ENCODE measurements at regions not wholly inside any gene's neighbourhood (a gene's known extent, or its start where the extent isn't known, plus 50 kb on each side); places are given as distances from the start of the nearest gene placed in this dataset.
"Not testable (repeated sequence)": the region's sequence is repeated elsewhere in the genome, so short reads cannot be mapped to it uniquely, and the experiment has no call there.

DNA sequence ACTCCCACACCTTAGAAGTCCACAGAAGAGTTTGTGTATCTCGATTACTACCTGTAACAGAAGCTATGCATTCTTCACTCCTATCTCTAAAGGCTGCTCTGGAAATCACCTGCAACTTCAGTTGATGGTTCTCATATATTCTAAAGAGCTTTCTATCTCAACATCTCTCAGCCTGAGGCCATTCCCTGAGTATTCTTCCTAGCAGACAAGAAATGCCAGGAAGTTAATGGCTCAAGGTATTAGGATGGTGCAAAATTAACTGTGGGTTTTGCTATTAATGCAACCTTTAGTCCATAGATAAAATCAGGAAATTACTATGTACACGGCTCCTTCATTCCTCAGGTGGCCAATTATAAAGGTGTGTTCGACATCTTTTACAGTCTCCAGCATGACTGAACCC is 290.1 kb downstream of the ZNF716 start:
- WGBS (ENCODE audit: insufficient coverage, low lambda C conversion rate), result no CpG with 5 or more reads among the region's 3 CpGs
- not testable (repeated sequence) for H3K9me3 ChIP-seq (ENCODE audit: control insufficient read depth, low read depth, low read length); DNase-seq

DNA sequence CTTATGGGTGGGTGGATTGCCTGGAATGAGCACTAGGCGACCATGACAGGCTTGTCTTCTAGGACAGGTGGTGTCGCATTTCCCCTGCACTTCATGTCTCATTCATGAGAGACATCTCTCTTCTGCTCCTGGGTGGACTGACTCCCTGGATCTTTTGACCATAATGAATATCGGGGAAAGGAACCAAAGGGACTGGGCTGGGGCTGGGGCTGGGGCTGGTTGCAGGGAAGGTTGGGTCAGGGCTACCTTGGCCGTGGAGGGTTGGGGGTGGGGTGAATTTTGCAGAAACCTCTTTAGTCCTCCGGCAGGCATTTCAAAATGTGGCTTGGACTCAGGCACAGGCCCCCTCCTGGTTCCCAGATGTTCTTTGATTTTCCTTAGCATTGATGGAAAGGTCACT is 319.2 kb downstream of the ZNF716 start:
- Histone ChIP-seq H3K27ac (ENCODE audit: low read length) (no peak overlapping the region), H3K27me3 (ENCODE audit: control insufficient read depth, insufficient read depth, low read length) (no peaks in the 10 kb centered on the region), H3K9me3 (ENCODE audit: control insufficient read depth, low read depth, low read length) (peaks cover 17% of the 10 kb centered on the region), H3K4me3 (ENCODE audit: low read length) (no peak overlapping the region), H3K4me1 (ENCODE audit: control insufficient read depth, insufficient read depth, low read length) (no peaks in the 10 kb centered on the region), H3K36me3 (ENCODE audit: control insufficient read depth, insufficient read depth, low read length) (no peaks in the 10 kb centered on the region)
- no peak for DNase-seq
- WGBS (ENCODE audit: insufficient coverage, low lambda C conversion rate), result no CpG with 5 or more reads among the region's 5 CpGs

More for the DNA sequence above, 290.1 kb downstream of the ZNF716 start:
- H3K4me1 ChIP-seq (ENCODE audit: control insufficient read depth, insufficient read depth, low read length); H3K36me3 ChIP-seq (ENCODE audit: control insufficient read depth, insufficient read depth, low read length); H3K27me3 ChIP-seq (ENCODE audit: control insufficient read depth, insufficient read depth, low read length); H3K27ac ChIP-seq (ENCODE audit: low read length); H3K4me3 ChIP-seq (ENCODE audit: low read length): not testable (repeated sequence)

DNA sequence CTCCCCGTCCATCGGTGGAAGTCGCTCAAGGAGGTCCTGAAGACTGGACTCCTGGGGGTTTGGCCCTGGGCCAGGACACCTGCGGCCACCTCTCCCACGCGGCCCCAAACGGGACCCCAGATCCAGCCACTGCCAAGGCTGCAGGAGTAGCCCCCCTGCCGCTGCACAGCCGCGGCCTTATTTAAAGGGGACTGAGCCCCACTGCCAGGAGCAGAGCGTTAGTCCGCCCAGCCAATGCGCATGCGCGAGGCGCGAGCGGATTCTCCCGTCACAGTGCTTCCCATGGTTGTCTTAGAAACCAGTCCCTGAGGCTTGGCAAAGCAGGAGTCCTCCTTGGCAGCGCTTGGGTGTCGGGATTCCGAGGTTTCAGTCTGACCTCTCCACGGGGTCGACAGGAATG is 320.0 kb downstream of the ZNF716 start:
- no peak overlapping the region for H3K27ac ChIP-seq (ENCODE audit: low read length)
- peaks cover 16% of the 10 kb centered on the region for H3K9me3 ChIP-seq (ENCODE audit: control insufficient read depth, low read depth, low read length)
- H3K36me3 ChIP-seq (ENCODE audit: control insufficient read depth, insufficient read depth, low read length), result no peaks in the 10 kb centered on the region
- no CpG with 5 or more reads among the region's 24 CpGs for whole genome bisulfite sequencing (ENCODE audit: insufficient coverage, low lambda C conversion rate)
- H3K4me1 ChIP-seq (ENCODE audit: control insufficient read depth, insufficient read depth, low read length), result no peaks in the 10 kb centered on the region
- H3K4me3 ChIP-seq (ENCODE audit: low read length), result no peak overlapping the region
- no peak for DNase-seq
- H3K27me3 ChIP-seq (ENCODE audit: control insufficient read depth, insufficient read depth, low read length), result no peaks in the 10 kb centered on the region

DNA sequence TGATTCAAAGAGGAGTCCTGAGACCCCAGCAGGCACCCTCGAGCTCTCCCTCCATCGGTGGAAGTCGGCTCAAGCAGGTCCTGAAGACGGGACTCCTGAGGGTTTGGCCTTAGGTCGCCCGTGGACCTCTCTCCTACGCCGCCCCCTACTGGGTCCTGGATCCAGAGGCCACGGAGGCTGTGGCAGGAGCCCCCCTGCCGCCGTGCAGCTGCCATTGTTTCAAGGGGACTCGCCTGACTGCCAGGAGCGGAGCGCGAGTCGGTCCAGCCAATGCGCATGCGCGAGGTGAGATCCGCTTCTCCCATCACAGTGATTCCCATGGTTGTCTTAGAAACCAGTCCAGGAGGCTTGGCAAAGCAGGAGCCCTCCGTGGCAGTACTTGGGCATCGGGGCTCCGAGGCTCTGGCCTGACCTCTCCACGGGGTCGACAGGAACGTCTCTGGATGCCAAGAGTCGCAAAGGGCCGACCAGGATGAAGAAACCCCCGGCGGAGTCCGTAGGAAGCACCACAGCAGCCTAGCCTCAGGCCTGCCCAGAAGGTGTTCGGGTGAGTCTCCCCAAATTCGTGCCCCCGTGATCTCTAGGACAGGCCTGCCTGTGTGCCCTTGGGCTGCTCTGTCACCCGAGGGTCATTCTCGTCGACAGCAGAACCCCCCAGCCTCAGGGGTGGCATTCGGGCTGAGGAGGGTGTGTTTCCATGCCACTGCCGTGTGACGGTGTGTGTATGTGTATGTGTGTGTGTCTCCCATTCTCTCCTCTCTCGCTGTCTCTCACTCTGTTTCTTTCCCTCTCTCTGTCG is 322.3 kb downstream of the ZNF716 start:
- Histone ChIP-seq H3K27me3 (ENCODE audit: control insufficient read depth, insufficient read depth, low read length) (no peaks in the 10 kb centered on the region), H3K4me1 (ENCODE audit: control insufficient read depth, insufficient read depth, low read length) (no peaks in the 10 kb centered on the region), H3K27ac (ENCODE audit: low read length) (no peak overlapping the region), H3K9me3 (ENCODE audit: control insufficient read depth, low read depth, low read length) (peaks cover 22% of the 10 kb centered on the region), H3K4me3 (ENCODE audit: low read length) (no peak overlapping the region), H3K36me3 (ENCODE audit: control insufficient read depth, insufficient read depth, low read length) (no peaks in the 10 kb centered on the region)
- no peak for DNase-seq
- WGBS (ENCODE audit: insufficient coverage, low lambda C conversion rate), result no CpG with 5 or more reads among the region's 42 CpGs

DNA sequence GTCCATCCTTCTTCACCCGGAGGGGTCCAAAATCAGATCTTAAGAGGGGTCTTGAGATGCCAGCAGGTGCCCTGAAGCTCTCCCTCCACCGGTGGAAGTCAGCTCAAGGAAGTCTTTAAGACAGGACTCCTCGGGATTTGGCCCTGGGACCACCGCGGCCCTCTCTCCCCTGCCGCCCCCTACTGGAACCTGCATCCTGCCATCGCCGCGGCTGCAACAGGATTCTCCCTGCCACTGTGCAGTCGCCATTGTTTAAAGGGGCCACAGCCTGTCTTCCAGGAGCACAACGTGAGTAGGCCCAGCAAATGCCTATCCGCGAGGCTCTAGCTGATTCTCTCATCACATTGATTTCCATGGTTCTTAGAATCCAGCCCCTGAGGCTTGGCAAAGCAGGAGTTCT is 324.3 kb downstream of the ZNF716 start:
- Histone ChIP-seq H3K4me1 (ENCODE audit: control insufficient read depth, insufficient read depth, low read length) (no peaks in the 10 kb centered on the region), H3K27me3 (ENCODE audit: control insufficient read depth, insufficient read depth, low read length) (no peaks in the 10 kb centered on the region), H3K9me3 (ENCODE audit: control insufficient read depth, low read depth, low read length) (peaks cover 22% of the 10 kb centered on the region), H3K4me3 (ENCODE audit: low read length) (no peak overlapping the region), H3K36me3 (ENCODE audit: control insufficient read depth, insufficient read depth, low read length) (no peaks in the 10 kb centered on the region), H3K27ac (ENCODE audit: low read length) (no peak overlapping the region)
- no peak for DNase-seq
- WGBS (ENCODE audit: insufficient coverage, low lambda C conversion rate), result no CpG with 5 or more reads among the region's 13 CpGs

DNA sequence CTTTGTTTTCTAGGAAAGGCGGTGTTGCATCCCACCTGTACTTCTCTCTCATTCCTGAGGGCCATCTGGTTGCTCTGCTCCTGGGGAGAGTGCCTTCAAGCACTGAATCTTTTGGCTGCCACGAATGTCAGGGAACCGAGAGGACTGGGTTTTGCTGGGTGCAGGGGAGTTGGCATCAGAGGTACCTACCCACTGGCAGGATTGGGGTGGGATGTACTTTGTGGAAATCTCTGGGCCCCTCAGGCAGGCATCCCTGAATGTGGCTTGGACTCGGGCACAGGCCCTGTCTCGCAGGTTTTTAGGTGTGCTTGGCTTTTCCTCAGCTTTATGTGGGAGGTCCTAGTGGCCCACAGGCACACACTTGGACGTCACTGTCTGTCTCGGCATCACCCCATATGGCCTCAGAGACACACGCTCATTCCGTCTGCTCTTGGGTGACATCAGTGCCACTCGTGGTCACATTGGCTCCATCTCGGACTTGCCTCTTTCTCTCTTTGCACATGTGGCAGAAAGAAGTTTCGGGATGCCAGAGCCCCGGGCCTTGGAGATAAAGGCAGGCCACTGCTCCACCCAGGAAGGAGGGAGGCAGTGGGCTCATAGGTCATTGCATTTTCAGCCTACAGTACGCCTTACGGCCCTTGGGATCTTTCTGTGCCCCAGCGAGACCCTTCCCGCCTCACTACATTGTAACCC is 325.6 kb downstream of the ZNF716 start:
- Histone ChIP-seq H3K4me1 (ENCODE audit: control insufficient read depth, insufficient read depth, low read length) (no peaks in the 10 kb centered on the region), H3K9me3 (ENCODE audit: control insufficient read depth, low read depth, low read length) (peaks cover 13% of the 10 kb centered on the region), H3K27ac (ENCODE audit: low read length) (no peak overlapping the region), H3K4me3 (ENCODE audit: low read length) (no peak overlapping the region), H3K36me3 (ENCODE audit: control insufficient read depth, insufficient read depth, low read length) (no peaks in the 10 kb centered on the region), H3K27me3 (ENCODE audit: control insufficient read depth, insufficient read depth, low read length) (no peaks in the 10 kb centered on the region)
- DNase-seq, result no peak
- no CpG with 5 or more reads among the region's 17 CpGs for whole genome bisulfite sequencing (ENCODE audit: insufficient coverage, low lambda C conversion rate)

DNA sequence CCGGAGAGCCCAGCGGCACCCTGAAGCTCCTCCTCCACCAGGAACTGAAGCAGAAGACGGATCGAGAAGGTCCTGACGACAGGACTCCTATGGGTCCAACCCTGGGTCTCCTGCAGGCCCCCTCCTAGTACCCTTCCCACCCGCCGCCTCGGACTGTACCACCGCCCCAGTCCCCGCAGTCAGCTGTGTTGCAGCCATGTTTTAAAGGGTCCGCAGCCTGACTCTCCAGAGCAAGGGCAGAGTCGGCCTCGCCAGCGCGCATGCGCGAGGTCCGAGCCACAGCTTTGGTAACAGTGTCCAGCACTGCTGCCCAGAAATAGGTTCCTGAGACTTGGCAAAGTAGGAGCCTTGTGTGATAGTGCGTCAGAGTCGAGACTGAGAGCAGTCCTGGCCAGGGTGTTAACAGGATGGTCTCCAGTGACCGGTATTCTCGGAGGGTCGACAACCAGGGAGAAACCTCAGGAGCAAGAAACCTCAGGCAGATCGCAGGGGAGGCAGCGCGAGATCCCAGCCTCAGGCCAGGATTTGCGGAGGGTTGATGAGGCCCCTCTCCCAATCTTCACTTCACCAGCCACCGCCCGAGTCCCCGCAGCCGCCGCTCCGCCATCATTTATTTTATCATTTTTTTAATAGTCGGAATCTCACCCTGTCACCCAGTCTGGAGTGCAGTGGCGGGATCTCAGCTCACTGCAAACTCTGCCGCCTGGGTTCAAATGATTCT is 326.3 kb downstream of the ZNF716 start:
- no CpG with 5 or more reads among the region's 36 CpGs for WGBS (ENCODE audit: insufficient coverage, low lambda C conversion rate)
- H3K4me3 ChIP-seq (ENCODE audit: low read length); H3K4me1 ChIP-seq (ENCODE audit: control insufficient read depth, insufficient read depth, low read length); H3K27ac ChIP-seq (ENCODE audit: low read length); DNase-seq; H3K36me3 ChIP-seq (ENCODE audit: control insufficient read depth, insufficient read depth, low read length); H3K27me3 ChIP-seq (ENCODE audit: control insufficient read depth, insufficient read depth, low read length): not testable (repeated sequence)
- peaks cover 13% of the 10 kb centered on the region for H3K9me3 ChIP-seq (ENCODE audit: control insufficient read depth, low read depth, low read length)

DNA sequence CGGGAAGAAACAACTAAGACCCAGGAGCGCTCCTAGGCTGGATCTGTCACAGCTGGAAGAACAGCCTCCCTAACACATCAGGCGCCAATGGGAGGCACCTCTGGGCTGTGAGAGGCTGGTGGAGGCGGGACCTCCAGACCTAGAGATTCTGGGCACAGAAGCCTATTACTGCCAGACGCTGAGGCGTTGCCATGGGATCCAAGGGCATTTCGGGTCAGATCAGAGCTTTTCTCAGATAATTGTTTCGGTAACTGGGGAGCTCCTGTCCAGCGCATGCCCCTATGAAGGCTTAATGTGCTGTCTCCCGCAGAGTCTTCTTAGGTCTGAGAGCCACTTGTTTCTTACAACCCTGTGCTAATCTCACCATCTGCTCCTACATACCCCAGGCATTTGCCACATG is 339.2 kb downstream of the ZNF716 start:
- Histone ChIP-seq H3K36me3 (ENCODE audit: control insufficient read depth, insufficient read depth, low read length) (no peaks in the 10 kb centered on the region), H3K9me3 (ENCODE audit: control insufficient read depth, low read depth, low read length) (no peaks in the 10 kb centered on the region), H3K4me3 (ENCODE audit: low read length) (no peak overlapping the region), H3K27me3 (ENCODE audit: control insufficient read depth, insufficient read depth, low read length) (no peaks in the 10 kb centered on the region), H3K27ac (ENCODE audit: low read length) (no peak overlapping the region), H3K4me1 (ENCODE audit: control insufficient read depth, insufficient read depth, low read length) (no peaks in the 10 kb centered on the region)
- no peak for DNase-seq
- no CpG with 5 or more reads among the region's 10 CpGs for WGBS (ENCODE audit: insufficient coverage, low lambda C conversion rate)

DNA sequence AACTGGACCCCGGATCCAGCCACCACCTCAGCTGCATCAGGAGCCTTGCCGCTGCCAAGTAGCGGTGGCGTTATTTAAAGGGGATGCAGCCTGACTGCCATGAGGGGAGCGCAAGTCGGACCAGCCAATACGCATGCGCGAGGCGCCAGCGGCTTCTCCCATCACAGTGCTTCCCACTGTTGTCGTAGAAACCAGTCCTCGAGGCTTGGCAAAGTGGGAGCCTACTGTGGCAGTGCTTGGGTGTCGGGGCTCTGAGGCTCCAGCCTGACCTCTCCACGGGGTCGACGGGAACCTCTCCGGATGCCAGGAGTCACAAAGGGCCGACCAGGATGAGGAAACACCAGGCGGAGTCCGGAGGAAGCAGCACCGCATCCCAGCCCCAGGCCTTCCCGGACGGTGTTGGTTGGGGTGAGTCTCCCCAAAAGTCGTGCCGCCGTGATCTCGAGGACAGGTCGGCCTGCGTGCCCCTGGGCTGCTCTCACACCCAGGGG is 369.6 kb downstream of the ZNF716 start:
- Histone ChIP-seq H3K27ac (ENCODE audit: low read length) (no peak overlapping the region), H3K27me3 (ENCODE audit: control insufficient read depth, insufficient read depth, low read length) (no peaks in the 10 kb centered on the region), H3K4me3 (ENCODE audit: low read length) (no peak overlapping the region), H3K4me1 (ENCODE audit: control insufficient read depth, insufficient read depth, low read length) (no peaks in the 10 kb centered on the region), H3K9me3 (ENCODE audit: control insufficient read depth, low read depth, low read length) (peaks cover 23% of the 10 kb centered on the region), H3K36me3 (ENCODE audit: control insufficient read depth, insufficient read depth, low read length) (no peaks in the 10 kb centered on the region)
- 100% methylated on average over 2 of the region's 30 CpGs for WGBS (ENCODE audit: insufficient coverage, low lambda C conversion rate)
- no peak for DNase-seq

DNA sequence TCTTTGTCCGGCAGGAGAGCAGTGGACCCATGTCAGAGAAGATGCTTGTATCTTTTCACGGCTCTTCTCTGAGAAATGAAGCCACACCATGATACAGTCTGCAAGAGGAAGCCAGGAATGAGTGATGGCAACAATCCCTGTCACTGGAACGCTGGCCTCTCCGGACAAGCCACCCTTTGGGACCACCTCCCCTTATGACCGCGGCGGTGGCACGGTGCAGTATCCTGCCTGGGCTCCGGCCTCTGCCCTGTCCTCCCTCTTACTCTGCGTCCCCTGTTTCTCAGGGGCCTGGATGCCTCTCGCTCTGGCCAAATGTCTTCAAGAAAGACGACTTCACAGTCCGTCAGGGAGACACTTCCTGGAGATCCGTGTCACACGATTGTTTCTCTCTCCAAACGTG is 370.5 kb downstream of the ZNF716 start:
- H3K27ac ChIP-seq (ENCODE audit: low read length), result no peak overlapping the region
- H3K4me1 ChIP-seq (ENCODE audit: control insufficient read depth, insufficient read depth, low read length), result no peaks in the 10 kb centered on the region
- no peak overlapping the region for H3K4me3 ChIP-seq (ENCODE audit: low read length)
- no peaks in the 10 kb centered on the region for H3K27me3 ChIP-seq (ENCODE audit: control insufficient read depth, insufficient read depth, low read length)
- no peak for DNase-seq
- H3K36me3 ChIP-seq (ENCODE audit: control insufficient read depth, insufficient read depth, low read length), result no peaks in the 10 kb centered on the region
- peaks cover 23% of the 10 kb centered on the region for H3K9me3 ChIP-seq (ENCODE audit: control insufficient read depth, low read depth, low read length)
- WGBS (ENCODE audit: insufficient coverage, low lambda C conversion rate), result 47% methylated on average over 3 of the region's 16 CpGs

Data from large intestine (tissue), 3 donors.